ENCODE measurements at regions not wholly inside any gene's neighbourhood (a gene's known extent, or its start where the extent isn't known, plus 50 kb on each side); places are given as distances from the start of the nearest gene placed in this dataset.

- H3K36me3 ChIP-seq, result no peaks in the 10 kb centered on the region
- H3K4me1 ChIP-seq, result no peaks in the 10 kb centered on the region
- no peak overlapping the region for H3K4me3 ChIP-seq
- no peak overlapping the region for H3K27ac ChIP-seq
- no peak for TF ChIP-seq EP300 (IDR thresholded peaks at IDR 0.05)
- TF ChIP-seq, protein P1, sequence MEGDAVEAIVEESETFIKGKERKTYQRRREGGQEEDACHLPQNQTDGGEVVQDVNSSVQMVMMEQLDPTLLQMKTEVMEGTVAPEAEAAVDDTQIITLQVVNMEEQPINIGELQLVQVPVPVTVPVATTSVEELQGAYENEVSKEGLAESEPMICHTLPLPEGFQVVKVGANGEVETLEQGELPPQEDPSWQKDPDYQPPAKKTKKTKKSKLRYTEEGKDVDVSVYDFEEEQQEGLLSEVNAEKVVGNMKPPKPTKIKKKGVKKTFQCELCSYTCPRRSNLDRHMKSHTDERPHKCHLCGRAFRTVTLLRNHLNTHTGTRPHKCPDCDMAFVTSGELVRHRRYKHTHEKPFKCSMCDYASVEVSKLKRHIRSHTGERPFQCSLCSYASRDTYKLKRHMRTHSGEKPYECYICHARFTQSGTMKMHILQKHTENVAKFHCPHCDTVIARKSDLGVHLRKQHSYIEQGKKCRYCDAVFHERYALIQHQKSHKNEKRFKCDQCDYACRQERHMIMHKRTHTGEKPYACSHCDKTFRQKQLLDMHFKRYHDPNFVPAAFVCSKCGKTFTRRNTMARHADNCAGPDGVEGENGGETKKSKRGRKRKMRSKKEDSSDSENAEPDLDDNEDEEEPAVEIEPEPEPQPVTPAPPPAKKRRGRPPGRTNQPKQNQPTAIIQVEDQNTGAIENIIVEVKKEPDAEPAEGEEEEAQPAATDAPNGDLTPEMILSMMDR (IDR thresholded peaks at IDR 0.05), result no peak
- no peak for TF ChIP-seq POLR2A (IDR thresholded peaks at IDR 0.05)
- no peak for TF ChIP-seq POLR2AphosphoS5 (IDR thresholded peaks at IDR 0.05)
- no peak for ATAC-seq
- H3K9me3 ChIP-seq, result no peaks in the 10 kb centered on the region
- WGBS, 2 donors (ENCODE audit: low coverage in 1 of 2), result 78 to 86% methylated on average over 6 to 13 of the region's 24 CpGs
- no peaks in the 10 kb centered on the region for H3K27me3 ChIP-seq
Measured at GRCh38 chr6:170232186-170233002, 58.5 kb downstream of the DLL1 start.

GRCh38 chr6:170231293-170232185 lies 59.3 kb downstream of the DLL1 start:
- Histone ChIP-seq H3K36me3 (no peaks in the 10 kb centered on the region), H3K9me3 (no peaks in the 10 kb centered on the region), H3K27ac (no peak overlapping the region), H3K4me1 (no peaks in the 10 kb centered on the region), H3K27me3 (no peaks in the 10 kb centered on the region), H3K4me3 (no peak overlapping the region)
- TF ChIP-seq POLR2AphosphoS5 (IDR thresholded peaks at IDR 0.05), result no peak
- TF ChIP-seq EP300 (IDR thresholded peaks at IDR 0.05), result no peak
- TF ChIP-seq, protein P1 (IDR thresholded peaks at IDR 0.05), result no peak
- no peak for TF ChIP-seq POLR2A (IDR thresholded peaks at IDR 0.05)
- ATAC-seq, result no peak
- WGBS, 2 donors (ENCODE audit: low coverage in 1 of 2), result 79 to 81% methylated on average over 5 to 21 of the region's 22 CpGs

- no peak overlapping the region for H3K4me3 ChIP-seq
- no peaks in the 10 kb centered on the region for H3K36me3 ChIP-seq
- TF ChIP-seq, protein P1 (IDR thresholded peaks at IDR 0.05), result no peak
- TF ChIP-seq EP300 (IDR thresholded peaks at IDR 0.05) (no peak), POLR2AphosphoS5 (IDR thresholded peaks at IDR 0.05) (no peak), POLR2A (IDR thresholded peaks at IDR 0.05) (no peak)
- no peak overlapping the region for H3K27ac ChIP-seq
- no peaks in the 10 kb centered on the region for H3K4me1 ChIP-seq
- ATAC-seq, result no peak
- H3K9me3 ChIP-seq, result no peaks in the 10 kb centered on the region
- 72 to 73% methylated on average over 5 to 13 of the region's 19 CpGs for WGBS, 2 donors (ENCODE audit: low coverage in 1 of 2)
- H3K27me3 ChIP-seq, result no peaks in the 10 kb centered on the region
Measured at GRCh38 chr6:170230520-170231292, 60.2 kb downstream of the DLL1 start.

GRCh38 chr6:170229851-170230519 lies 60.9 kb downstream of the DLL1 start:
- TF ChIP-seq POLR2AphosphoS5 (IDR thresholded peaks at IDR 0.05), result no peak
- TF ChIP-seq POLR2A (IDR thresholded peaks at IDR 0.05), result no peak
- no peak for TF ChIP-seq EP300 (IDR thresholded peaks at IDR 0.05)
- TF ChIP-seq, protein P1 (IDR thresholded peaks at IDR 0.05), result no peak
- no peak for ATAC-seq
- H3K9me3 ChIP-seq, result no peaks in the 10 kb centered on the region
- no peaks in the 10 kb centered on the region for H3K36me3 ChIP-seq
- no peaks in the 10 kb centered on the region for H3K27me3 ChIP-seq
- no peak overlapping the region for H3K27ac ChIP-seq
- no peaks in the 10 kb centered on the region for H3K4me1 ChIP-seq
- 100% methylated on average over 1 of the region's 25 CpGs; no CpG with 5 or more reads in 1 of the 2 donors for WGBS, 2 donors (ENCODE audit: low coverage in 1 of 2)
- no peak overlapping the region for H3K4me3 ChIP-seq

All from gastroesophageal sphincter (tissue), 4 donors.